ENCODE measurements at regions not wholly inside any gene's neighbourhood (a gene's known extent, or its start where the extent isn't known, plus 50 kb on each side); places are given as distances from the start of the nearest gene placed in this dataset.

GRCh38 chr5:35354751-35355150, 124.5 kb upstream of the PRLR start:
- TF ChIP-seq CTCF (IDR thresholded peaks at IDR 0.05), result no peak
- no peak for TF ChIP-seq POLR2AphosphoS5 (IDR thresholded peaks at IDR 0.05)
- TF ChIP-seq POLR2A (IDR thresholded peaks at IDR 0.05), result no peak
- TF ChIP-seq EP300 (IDR thresholded peaks at IDR 0.05), result no peak
